Neural cell (in vitro differentiated cells): ENCODE measurements at regions not wholly inside any gene's neighbourhood (a gene's known extent, or its start where the extent isn't known, plus 50 kb on each side); places are given as distances from the start of the nearest gene placed in this dataset.
"Not testable (repeated sequence)": the region's sequence is repeated elsewhere in the genome, so short reads cannot be mapped to it uniquely, and the experiment has no call there.

Source experiments
- EP300 ChIP-seq: fragments of 450-650 bp; conservative IDR thresholded peaks from 2 replicates; pipeline ENCODE4 v1.6.1; 2014; ENCODE audit warnings: antibody characterized with exemption, mild to moderate bottlenecking, moderate library complexity; ENCODE audit not compliant: poor library complexity, severe bottlenecking
- MXI1 ChIP-seq: fragments of 450-650 bp; conservative IDR thresholded peaks from 2 replicates; pipeline ENCODE4 v1.6.1; 2014; ENCODE audit warnings: antibody characterized with exemption, mild to moderate bottlenecking; ENCODE audit not compliant: poor library complexity, severe bottlenecking
- POLR2AphosphoS5 ChIP-seq: IDR thresholded peaks from 2 replicates; pipeline ENCODE4 v1.6.1; 2012
- RAD21 ChIP-seq: fragments of 450-650 bp; conservative IDR thresholded peaks from 2 replicates; pipeline ENCODE4 v1.6.1; 2014; ENCODE audit warnings: antibody characterized with exemption, mild to moderate bottlenecking, moderate library complexity
- TAF1 ChIP-seq: IDR thresholded peaks from 2 replicates; pipeline ENCODE4 v1.6.1; 2012; ENCODE audit warnings: low read depth
- TF ChIP-seq, protein P1 (sequence below): fragments of 450-650 bp; IDR thresholded peaks from 2 replicates; pipeline ENCODE4 v1.5.1; 2014; ENCODE audit warnings: antibody characterized with exemption, mild to moderate bottlenecking, moderate library complexity; ENCODE audit not compliant: poor library complexity, severe bottlenecking
- TF ChIP-seq, protein P2 (sequence below): IDR thresholded peaks from 2 replicates; pipeline ENCODE4 v1.6.1; 2012; ENCODE audit warnings: borderline replicate concordance

- not testable (repeated sequence) for TF ChIP-seq EP300, MXI1, POLR2AphosphoS5, TAF1, RAD21
- TF ChIP-seq, protein P1, sequence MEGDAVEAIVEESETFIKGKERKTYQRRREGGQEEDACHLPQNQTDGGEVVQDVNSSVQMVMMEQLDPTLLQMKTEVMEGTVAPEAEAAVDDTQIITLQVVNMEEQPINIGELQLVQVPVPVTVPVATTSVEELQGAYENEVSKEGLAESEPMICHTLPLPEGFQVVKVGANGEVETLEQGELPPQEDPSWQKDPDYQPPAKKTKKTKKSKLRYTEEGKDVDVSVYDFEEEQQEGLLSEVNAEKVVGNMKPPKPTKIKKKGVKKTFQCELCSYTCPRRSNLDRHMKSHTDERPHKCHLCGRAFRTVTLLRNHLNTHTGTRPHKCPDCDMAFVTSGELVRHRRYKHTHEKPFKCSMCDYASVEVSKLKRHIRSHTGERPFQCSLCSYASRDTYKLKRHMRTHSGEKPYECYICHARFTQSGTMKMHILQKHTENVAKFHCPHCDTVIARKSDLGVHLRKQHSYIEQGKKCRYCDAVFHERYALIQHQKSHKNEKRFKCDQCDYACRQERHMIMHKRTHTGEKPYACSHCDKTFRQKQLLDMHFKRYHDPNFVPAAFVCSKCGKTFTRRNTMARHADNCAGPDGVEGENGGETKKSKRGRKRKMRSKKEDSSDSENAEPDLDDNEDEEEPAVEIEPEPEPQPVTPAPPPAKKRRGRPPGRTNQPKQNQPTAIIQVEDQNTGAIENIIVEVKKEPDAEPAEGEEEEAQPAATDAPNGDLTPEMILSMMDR: not testable (repeated sequence)
- TF ChIP-seq, protein P2, sequence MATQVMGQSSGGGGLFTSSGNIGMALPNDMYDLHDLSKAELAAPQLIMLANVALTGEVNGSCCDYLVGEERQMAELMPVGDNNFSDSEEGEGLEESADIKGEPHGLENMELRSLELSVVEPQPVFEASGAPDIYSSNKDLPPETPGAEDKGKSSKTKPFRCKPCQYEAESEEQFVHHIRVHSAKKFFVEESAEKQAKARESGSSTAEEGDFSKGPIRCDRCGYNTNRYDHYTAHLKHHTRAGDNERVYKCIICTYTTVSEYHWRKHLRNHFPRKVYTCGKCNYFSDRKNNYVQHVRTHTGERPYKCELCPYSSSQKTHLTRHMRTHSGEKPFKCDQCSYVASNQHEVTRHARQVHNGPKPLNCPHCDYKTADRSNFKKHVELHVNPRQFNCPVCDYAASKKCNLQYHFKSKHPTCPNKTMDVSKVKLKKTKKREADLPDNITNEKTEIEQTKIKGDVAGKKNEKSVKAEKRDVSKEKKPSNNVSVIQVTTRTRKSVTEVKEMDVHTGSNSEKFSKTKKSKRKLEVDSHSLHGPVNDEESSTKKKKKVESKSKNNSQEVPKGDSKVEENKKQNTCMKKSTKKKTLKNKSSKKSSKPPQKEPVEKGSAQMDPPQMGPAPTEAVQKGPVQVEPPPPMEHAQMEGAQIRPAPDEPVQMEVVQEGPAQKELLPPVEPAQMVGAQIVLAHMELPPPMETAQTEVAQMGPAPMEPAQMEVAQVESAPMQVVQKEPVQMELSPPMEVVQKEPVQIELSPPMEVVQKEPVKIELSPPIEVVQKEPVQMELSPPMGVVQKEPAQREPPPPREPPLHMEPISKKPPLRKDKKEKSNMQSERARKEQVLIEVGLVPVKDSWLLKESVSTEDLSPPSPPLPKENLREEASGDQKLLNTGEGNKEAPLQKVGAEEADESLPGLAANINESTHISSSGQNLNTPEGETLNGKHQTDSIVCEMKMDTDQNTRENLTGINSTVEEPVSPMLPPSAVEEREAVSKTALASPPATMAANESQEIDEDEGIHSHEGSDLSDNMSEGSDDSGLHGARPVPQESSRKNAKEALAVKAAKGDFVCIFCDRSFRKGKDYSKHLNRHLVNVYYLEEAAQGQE: not testable (repeated sequence)
Measured at GRCh38 chr15:30760633-30761032, 134.7 kb downstream of the ARHGAP11B start.
